Type B pancreatic cell (in vitro differentiated cells): ENCODE measurements at regions not wholly inside any gene's neighbourhood (a gene's known extent, or its start where the extent isn't known, plus 50 kb on each side); places are given as distances from the start of the nearest gene placed in this dataset.

ENCODE experiments used
- DNase-seq: peaks from one replicate; pipeline ENCODE4 v3.0.0; 2021; ENCODE audit warnings: mixed read lengths; ENCODE audit not compliant: unreplicated experiment; ENCODE audit errors: extremely low spot score
- H3K27ac Mint-ChIP-seq: 2 replicates; pipeline ENCODE4 v1.8.0; 2021; ENCODE audit warnings: mild to moderate bottlenecking, mixed read lengths
- H3K27me3 Mint-ChIP-seq: 2 replicates; pipeline ENCODE4 v1.8.0; 2021; ENCODE audit warnings: mixed read lengths
- H3K36me3 Mint-ChIP-seq: 2 replicates; pipeline ENCODE4 v1.8.0; 2021; ENCODE audit warnings: mixed read lengths
- H3K4me1 Mint-ChIP-seq: one replicate; pipeline ENCODE4 v1.8.0; 2021; ENCODE audit warnings: mixed read lengths; ENCODE audit not compliant: unreplicated experiment
- H3K4me3 Mint-ChIP-seq: 2 replicates; pipeline ENCODE4 v1.8.0; 2021; ENCODE audit warnings: mild to moderate bottlenecking, mixed read lengths
- H3K9me3 Mint-ChIP-seq: 2 replicates; pipeline ENCODE4 v1.8.0; 2021; ENCODE audit warnings: mixed read lengths
- TF ChIP-seq, protein P1 (sequence below): fragments of 200-600 bp; sonication (generic); conservative IDR thresholded peaks from 2 replicates; pipeline ENCODE4 v1.5.0; 2021; ENCODE audit warnings: antibody characterized with exemption, mild to moderate bottlenecking

DNA sequence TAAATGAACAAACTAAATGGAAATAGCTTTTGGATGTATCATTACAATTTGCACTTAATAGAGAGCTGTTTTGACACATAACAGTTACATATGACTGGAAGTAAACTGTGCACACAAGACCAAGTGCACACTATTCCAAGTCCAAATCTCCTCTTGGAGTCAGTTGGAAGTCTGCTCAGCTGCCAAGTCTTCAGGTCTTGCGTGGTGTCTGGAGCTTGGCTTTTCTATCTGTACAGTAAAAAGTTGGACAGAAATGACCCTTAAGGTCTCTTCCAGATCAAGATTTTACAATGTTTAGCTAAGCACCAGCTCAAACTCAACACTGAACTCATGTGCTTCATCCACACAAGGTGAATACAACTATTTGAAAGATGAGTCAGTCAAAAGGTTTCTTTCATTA, 456.9 kb downstream of the RASEF start:
- H3K27ac Mint-ChIP-seq: no peak overlapping the region
- H3K4me1 Mint-ChIP-seq: peaks cover 41% of the 10 kb centered on the region
- H3K27me3 Mint-ChIP-seq: peaks cover 15% of the 10 kb centered on the region
- no peaks in the 10 kb centered on the region for H3K9me3 Mint-ChIP-seq
- no peak for DNase-seq
- no peak overlapping the region for H3K4me3 Mint-ChIP-seq
- no peaks in the 10 kb centered on the region for H3K36me3 Mint-ChIP-seq
- TF ChIP-seq, protein P1, sequence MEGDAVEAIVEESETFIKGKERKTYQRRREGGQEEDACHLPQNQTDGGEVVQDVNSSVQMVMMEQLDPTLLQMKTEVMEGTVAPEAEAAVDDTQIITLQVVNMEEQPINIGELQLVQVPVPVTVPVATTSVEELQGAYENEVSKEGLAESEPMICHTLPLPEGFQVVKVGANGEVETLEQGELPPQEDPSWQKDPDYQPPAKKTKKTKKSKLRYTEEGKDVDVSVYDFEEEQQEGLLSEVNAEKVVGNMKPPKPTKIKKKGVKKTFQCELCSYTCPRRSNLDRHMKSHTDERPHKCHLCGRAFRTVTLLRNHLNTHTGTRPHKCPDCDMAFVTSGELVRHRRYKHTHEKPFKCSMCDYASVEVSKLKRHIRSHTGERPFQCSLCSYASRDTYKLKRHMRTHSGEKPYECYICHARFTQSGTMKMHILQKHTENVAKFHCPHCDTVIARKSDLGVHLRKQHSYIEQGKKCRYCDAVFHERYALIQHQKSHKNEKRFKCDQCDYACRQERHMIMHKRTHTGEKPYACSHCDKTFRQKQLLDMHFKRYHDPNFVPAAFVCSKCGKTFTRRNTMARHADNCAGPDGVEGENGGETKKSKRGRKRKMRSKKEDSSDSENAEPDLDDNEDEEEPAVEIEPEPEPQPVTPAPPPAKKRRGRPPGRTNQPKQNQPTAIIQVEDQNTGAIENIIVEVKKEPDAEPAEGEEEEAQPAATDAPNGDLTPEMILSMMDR: no peak

DNA sequence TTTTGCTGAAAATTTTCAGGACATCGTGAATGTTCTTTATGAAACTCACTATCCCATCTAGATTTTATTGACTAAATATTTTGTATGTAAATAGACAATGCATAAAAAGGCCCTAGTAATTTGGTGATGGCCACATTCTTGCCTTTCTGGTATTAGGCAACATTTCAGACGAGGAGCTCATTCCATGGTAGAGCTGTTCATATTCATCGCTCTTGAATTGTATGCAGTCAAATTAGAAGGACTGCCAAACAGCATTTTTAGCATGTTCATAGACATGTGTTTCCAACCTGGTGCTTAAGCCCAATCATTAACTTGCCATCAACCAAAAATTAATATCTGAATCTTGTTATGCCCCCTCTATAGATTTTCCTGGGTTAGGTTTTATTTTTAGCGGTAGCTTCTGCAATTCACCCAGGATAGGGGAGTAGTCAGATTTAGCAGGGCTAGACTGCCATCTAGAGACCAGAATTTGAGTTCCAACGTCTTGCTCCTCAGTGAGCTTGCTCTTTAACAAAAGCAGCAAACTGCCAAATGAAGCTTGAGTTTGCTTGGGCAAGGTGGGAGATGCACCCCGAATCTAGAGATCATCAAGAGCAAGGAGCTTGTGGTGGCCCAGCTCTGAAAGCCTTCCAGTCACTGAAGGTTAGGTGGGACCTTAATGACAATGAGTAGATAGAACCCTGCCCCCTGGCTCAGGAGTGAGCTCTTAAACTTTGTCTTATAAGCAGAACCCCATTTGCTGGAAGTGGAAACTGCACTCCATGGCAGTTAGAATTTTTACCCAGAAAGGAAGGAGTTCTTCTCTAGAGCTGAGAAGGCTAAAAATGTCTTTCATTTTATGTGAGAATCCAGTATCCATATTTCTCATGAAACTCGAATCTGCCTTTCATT, 456.2 kb downstream of the RASEF start:
- H3K27ac Mint-ChIP-seq: no peak overlapping the region
- TF ChIP-seq, protein P1: peak; percentile 83
- H3K4me3 Mint-ChIP-seq: no peak overlapping the region
- H3K27me3 Mint-ChIP-seq: peaks cover 15% of the 10 kb centered on the region
- no peaks in the 10 kb centered on the region for H3K9me3 Mint-ChIP-seq
- H3K4me1 Mint-ChIP-seq: peaks cover 36% of the 10 kb centered on the region
- no peak for DNase-seq
- H3K36me3 Mint-ChIP-seq: no peaks in the 10 kb centered on the region

DNA sequence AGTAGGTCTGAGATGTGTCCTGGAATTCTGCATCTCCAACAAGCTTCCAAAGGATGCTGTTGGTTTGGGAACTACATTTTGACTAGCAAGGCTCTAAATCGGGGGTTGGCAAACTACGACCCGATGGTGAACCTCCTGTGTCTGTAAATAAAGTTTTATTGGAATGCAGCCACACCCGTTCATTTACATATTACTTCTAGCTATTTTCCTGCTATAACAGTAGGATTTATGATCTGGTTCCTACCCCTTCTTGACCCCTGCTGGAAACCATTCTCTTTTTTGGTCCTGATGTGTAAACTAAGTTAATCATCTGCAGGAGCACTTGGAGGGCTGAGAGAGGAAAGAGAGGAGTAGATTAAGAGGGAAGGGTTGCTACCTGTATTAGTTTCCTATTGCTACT, 454.5 kb downstream of the RASEF start:
- H3K4me3 Mint-ChIP-seq: no peak overlapping the region
- H3K27ac Mint-ChIP-seq: no peak overlapping the region
- no peaks in the 10 kb centered on the region for H3K9me3 Mint-ChIP-seq
- DNase-seq: no peak
- no peaks in the 10 kb centered on the region for H3K36me3 Mint-ChIP-seq
- TF ChIP-seq, protein P1: no peak
- peaks cover 41% of the 10 kb centered on the region for H3K4me1 Mint-ChIP-seq
- peaks cover 18% of the 10 kb centered on the region for H3K27me3 Mint-ChIP-seq

DNA sequence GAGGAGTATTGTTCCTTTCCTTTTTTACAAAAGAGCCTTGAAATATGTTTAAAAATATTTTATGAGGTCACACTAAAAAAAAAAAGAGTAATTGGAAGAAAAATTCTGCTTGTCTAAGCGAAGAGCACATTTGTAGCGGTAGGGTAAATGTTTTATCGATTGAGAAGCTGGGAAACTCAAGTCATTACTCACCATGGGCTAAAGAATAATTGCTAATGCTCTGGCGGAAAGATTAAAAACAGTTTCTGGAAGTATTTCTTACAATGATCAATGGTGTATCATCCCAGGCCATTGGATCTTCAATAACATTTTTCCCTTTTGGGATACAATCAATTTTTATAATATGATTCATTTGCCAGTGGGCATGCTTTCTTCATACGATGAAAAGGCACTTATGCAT, 450.0 kb downstream of the RASEF start:
- H3K4me3 Mint-ChIP-seq: no peak overlapping the region
- H3K36me3 Mint-ChIP-seq: no peaks in the 10 kb centered on the region
- H3K27ac Mint-ChIP-seq: no peak overlapping the region
- H3K9me3 Mint-ChIP-seq: no peaks in the 10 kb centered on the region
- TF ChIP-seq, protein P1: no peak
- peaks cover 7% of the 10 kb centered on the region for H3K27me3 Mint-ChIP-seq
- no peak for DNase-seq
- H3K4me1 Mint-ChIP-seq: peaks cover 41% of the 10 kb centered on the region

DNA sequence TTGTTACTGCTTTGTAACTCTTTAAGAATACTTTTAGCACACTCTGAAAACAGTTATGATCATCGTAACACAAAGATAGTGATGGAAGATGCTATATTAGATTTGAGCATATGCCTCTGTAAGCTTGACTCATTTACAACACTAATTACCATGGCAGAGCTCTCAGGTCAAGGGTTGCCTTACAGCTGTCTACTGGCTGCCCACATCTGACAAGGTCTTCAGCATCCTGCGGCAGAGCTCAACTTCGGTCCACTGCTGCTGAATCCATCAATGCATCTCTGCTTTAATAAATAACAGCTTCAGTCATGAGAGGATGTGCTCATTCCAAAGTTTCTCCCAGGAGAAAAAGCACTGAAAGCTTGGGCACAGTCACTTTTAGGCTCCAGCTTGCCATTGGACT, 449.4 kb downstream of the RASEF start:
- Mint-ChIP-seq H3K4me3 (no peak overlapping the region), H3K36me3 (no peaks in the 10 kb centered on the region), H3K9me3 (no peaks in the 10 kb centered on the region), H3K27me3 (peaks cover 7% of the 10 kb centered on the region), H3K27ac (no peak overlapping the region), H3K4me1 (peaks cover 41% of the 10 kb centered on the region)
- DNase-seq: no peak
- TF ChIP-seq, protein P1: no peak
